ENCODE measurements at regions not wholly inside any gene's neighbourhood (a gene's known extent, or its start where the extent isn't known, plus 50 kb on each side); places are given as distances from the start of the nearest gene placed in this dataset.

DNA sequence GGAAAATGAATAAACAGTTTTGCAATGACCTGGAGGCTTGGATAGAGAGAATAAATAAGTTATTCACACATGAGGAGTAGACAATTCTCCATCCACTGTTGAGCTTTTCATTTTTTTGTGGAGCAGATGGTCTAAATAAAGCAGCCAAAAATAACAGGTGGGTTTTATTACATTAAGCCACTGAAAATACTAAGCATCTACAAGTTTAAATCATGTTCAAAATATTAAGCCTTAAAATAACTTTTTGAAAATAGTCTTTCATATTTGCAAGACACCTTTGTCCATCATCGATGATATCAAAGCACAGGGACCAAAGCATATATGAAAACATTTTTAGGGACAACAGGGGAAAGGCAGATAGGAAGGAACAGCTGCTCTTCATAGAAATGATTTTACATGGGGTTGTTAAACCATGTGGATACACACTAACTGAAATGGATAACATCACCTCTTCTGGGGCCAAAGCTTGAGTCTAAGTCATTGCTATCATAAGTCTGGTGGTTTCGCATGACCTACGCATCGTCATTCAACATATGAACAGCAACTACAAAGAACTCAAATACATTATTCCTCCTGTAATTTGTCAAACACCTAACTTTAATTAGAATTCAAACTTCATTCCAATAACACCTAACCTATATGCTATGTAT lies 197.6 kb upstream of the CHST9 start:
- TF ChIP-seq, protein P1, sequence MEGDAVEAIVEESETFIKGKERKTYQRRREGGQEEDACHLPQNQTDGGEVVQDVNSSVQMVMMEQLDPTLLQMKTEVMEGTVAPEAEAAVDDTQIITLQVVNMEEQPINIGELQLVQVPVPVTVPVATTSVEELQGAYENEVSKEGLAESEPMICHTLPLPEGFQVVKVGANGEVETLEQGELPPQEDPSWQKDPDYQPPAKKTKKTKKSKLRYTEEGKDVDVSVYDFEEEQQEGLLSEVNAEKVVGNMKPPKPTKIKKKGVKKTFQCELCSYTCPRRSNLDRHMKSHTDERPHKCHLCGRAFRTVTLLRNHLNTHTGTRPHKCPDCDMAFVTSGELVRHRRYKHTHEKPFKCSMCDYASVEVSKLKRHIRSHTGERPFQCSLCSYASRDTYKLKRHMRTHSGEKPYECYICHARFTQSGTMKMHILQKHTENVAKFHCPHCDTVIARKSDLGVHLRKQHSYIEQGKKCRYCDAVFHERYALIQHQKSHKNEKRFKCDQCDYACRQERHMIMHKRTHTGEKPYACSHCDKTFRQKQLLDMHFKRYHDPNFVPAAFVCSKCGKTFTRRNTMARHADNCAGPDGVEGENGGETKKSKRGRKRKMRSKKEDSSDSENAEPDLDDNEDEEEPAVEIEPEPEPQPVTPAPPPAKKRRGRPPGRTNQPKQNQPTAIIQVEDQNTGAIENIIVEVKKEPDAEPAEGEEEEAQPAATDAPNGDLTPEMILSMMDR (IDR thresholded peaks at IDR 0.05), result no peak
- H3K36me3 Mint-ChIP-seq (ENCODE audit: low read depth), result no peaks in the 10 kb centered on the region
- peaks cover 22% of the 10 kb centered on the region for H3K9me3 Mint-ChIP-seq
- H3K4me1 Mint-ChIP-seq (ENCODE audit: low read depth), result no peaks in the 10 kb centered on the region
- DNase-seq, result no peak
- no peak overlapping the region for H3K4me3 Mint-ChIP-seq
- no peaks in the 10 kb centered on the region for H3K27me3 Mint-ChIP-seq (ENCODE audit: insufficient read depth)
- H3K27ac Mint-ChIP-seq, result no peak overlapping the region

GRCh38 chr18:27378431-27379095 lies 193.5 kb upstream of the CHST9 start:
- Mint-ChIP-seq H3K4me1 (ENCODE audit: low read depth) (no peaks in the 10 kb centered on the region), H3K9me3 (peaks cover 34% of the 10 kb centered on the region), H3K27ac (no peak overlapping the region), H3K36me3 (ENCODE audit: low read depth) (no peaks in the 10 kb centered on the region), H3K4me3 (no peak overlapping the region), H3K27me3 (ENCODE audit: insufficient read depth) (no peaks in the 10 kb centered on the region)
- TF ChIP-seq, protein P1 (IDR thresholded peaks at IDR 0.05), result no peak
- DNase-seq, result no peak

- Mint-ChIP-seq H3K4me1 (ENCODE audit: low read depth) (no peaks in the 10 kb centered on the region), H3K9me3 (peaks cover 42% of the 10 kb centered on the region), H3K36me3 (ENCODE audit: low read depth) (no peaks in the 10 kb centered on the region; the same call in 1 of the 2 replicates), H3K27me3 (ENCODE audit: insufficient read depth) (no peaks in the 10 kb centered on the region), H3K27ac (no peak overlapping the region), H3K4me3 (no peak overlapping the region)
- no peak for DNase-seq
- TF ChIP-seq, protein P1 (IDR thresholded peaks at IDR 0.05), result no peak
These were observed 192.1 kb upstream of the CHST9 start for GRCh38 chr18:27377251-27377650.

- TF ChIP-seq, protein P1 (IDR thresholded peaks at IDR 0.05), result no peak
- no peak for DNase-seq
- H3K4me1 Mint-ChIP-seq (ENCODE audit: low read depth), result no peaks in the 10 kb centered on the region
- no peaks in the 10 kb centered on the region for H3K27me3 Mint-ChIP-seq (ENCODE audit: insufficient read depth)
- H3K9me3 Mint-ChIP-seq, result peaks cover 34% of the 10 kb centered on the region
- no peak overlapping the region for H3K4me3 Mint-ChIP-seq
- H3K27ac Mint-ChIP-seq, result no peak overlapping the region
- H3K36me3 Mint-ChIP-seq (ENCODE audit: low read depth), result no peaks in the 10 kb centered on the region; the same call in 1 of the 2 replicates
These were observed 187.3 kb upstream of the CHST9 start for GRCh38 chr18:27372386-27372785.

DNA sequence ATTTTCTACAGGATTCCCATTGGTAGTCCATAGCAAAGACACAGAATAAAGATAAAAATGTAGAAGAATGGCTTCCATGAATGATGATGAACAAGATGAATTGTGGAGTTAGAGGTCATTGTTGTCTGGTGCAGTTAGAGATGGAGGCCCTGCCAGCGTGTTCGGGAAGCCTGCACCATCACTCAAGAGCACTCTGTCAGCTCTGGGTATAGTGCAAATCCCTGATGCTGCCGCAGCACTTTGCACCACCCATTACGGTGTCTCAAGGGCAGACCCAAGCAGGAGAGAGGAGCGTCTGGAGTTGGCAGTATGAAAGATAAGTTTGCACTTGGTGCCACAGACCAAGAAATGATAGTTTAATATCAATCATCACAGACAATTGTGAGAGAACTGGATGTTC lies 181.6 kb upstream of the CHST9 start:
- Mint-ChIP-seq H3K36me3 (ENCODE audit: low read depth) (no peaks in the 10 kb centered on the region), H3K4me1 (ENCODE audit: low read depth) (no peaks in the 10 kb centered on the region), H3K9me3 (peaks cover 9% of the 10 kb centered on the region), H3K4me3 (no peak overlapping the region), H3K27me3 (ENCODE audit: insufficient read depth) (no peaks in the 10 kb centered on the region; the same call in 1 of the 2 replicates), H3K27ac (no peak overlapping the region)
- TF ChIP-seq, protein P1 (IDR thresholded peaks at IDR 0.05), result no peak
- DNase-seq, result no peak
